IMR-90 (cell line): ENCODE measurements at regions not wholly inside any gene's neighbourhood (a gene's known extent, or its start where the extent isn't known, plus 50 kb on each side); places are given as distances from the start of the nearest gene placed in this dataset.

Experiments used
- ATAC-seq: fragments of 200-7000 bp; cut with Tn5 transposase; 2 replicates; pipeline ENCODE4 v1.9.1; 2020; ENCODE audit warnings: low read depth, mild to moderate bottlenecking, moderate library complexity
- BruUV-seq: library from RNA; stranded (reverse); fragments of 400-500 nt; replicated peaks from 2 replicates; lab custom pipeline; 2021; lab: Mats Ljungman, UMichigan
- CTCF ChIA-PET: fragments of 300-600 bp; formaldehyde crosslinking; extraction: SDS; loops from one replicate; lab custom pipeline; 2021; ENCODE audit warnings: antibody characterized with exemption; lab: Yijun Ruan, JAX
- POLR2A ChIA-PET: fragments of 300-600 bp; sonication (Branson Sonifier 250); formaldehyde crosslinking; loops from one replicate; lab custom pipeline; 2022; ENCODE audit warnings: antibody characterized with exemption; ENCODE audit not compliant: unreplicated experiment; lab: Charles Lee
- DNase-seq: peaks from one replicate; pipeline ENCODE4 v3.0.0; 2013
- H2AFZ ChIP-seq: replicated peaks from 2 replicates; pipeline ENCODE3; 2013; ENCODE audit warnings: low read length, mild to moderate bottlenecking; ENCODE audit not compliant: poor library complexity
- H2AK5ac ChIP-seq: 2 replicates; pipeline ENCODE4 v1.6.1; 2013; ENCODE audit warnings: low read depth, low read length, inconsistent platforms
- H2AK9ac ChIP-seq: replicated peaks from 2 replicates; pipeline ENCODE3; 2013; ENCODE audit warnings: mild to moderate bottlenecking, low read depth, low read length, moderate library complexity; ENCODE audit not compliant: poor library complexity
- H2BK120ac ChIP-seq: 2 replicates; pipeline ENCODE4 v1.6.1; 2013; ENCODE audit warnings: low read depth, low read length, inconsistent platforms
- H2BK15ac ChIP-seq: 3 replicates; pipeline ENCODE4 v1.6.1; 2013; ENCODE audit warnings: low read depth, low read length, inconsistent platforms
- H2BK20ac ChIP-seq: 2 replicates; pipeline ENCODE4 v1.6.1; 2013; ENCODE audit warnings: low read depth, mild to moderate bottlenecking, inconsistent platforms, low read length, moderate library complexity
- H2BK5ac ChIP-seq: 2 replicates; pipeline ENCODE4 v1.6.1; 2013; ENCODE audit warnings: mild to moderate bottlenecking, low read depth, low read length, inconsistent platforms; ENCODE audit not compliant: poor library complexity, severe bottlenecking
- H3K14ac ChIP-seq: replicated peaks from 2 replicates; pipeline ENCODE4 v1.6.1; 2013; ENCODE audit warnings: low read depth, low read length, inconsistent platforms
- H3K18ac ChIP-seq: 2 replicates; pipeline ENCODE4 v1.6.1; 2013; ENCODE audit warnings: low read depth, low read length, control low read depth
- H3K23ac ChIP-seq: 2 replicates; pipeline ENCODE4 v1.6.1; 2013; ENCODE audit warnings: low read depth, low read length, inconsistent platforms
- H3K27ac ChIP-seq: 2 replicates; pipeline ENCODE4 v1.5.1; 2013; ENCODE audit warnings: mild to moderate bottlenecking, control low read depth, low read length; ENCODE audit not compliant: insufficient read depth
- H3K27me3 ChIP-seq: 2 replicates; pipeline ENCODE4 v1.6.1; 2013; ENCODE audit warnings: low read length; ENCODE audit not compliant: control insufficient read depth, insufficient read depth
- H3K36me3 ChIP-seq: 2 replicates; pipeline ENCODE4 v1.6.1; 2013; ENCODE audit warnings: low read length, mixed read lengths; ENCODE audit not compliant: control insufficient read depth, insufficient read depth
- H3K4ac ChIP-seq: 2 replicates; pipeline ENCODE4 v1.6.1; 2013; ENCODE audit warnings: low read depth, low read length, inconsistent platforms
- H3K4me1 ChIP-seq: 2 replicates; pipeline ENCODE4 v1.6.1; 2013; ENCODE audit warnings: low read length, mixed read lengths; ENCODE audit not compliant: control insufficient read depth, insufficient read depth
- H3K4me2 ChIP-seq: 2 replicates; pipeline ENCODE4 v1.6.1; 2013; ENCODE audit warnings: low read depth, mild to moderate bottlenecking, control low read depth, low read length, moderate library complexity
- H3K4me3 ChIP-seq: 2 replicates; pipeline ENCODE4 v1.5.1; 2013; ENCODE audit warnings: low read depth, mild to moderate bottlenecking, control low read depth, low read length, moderate library complexity; ENCODE audit not compliant: insufficient read depth
- H3K56ac ChIP-seq: 2 replicates; pipeline ENCODE4 v1.6.1; 2013; ENCODE audit warnings: low read length, inconsistent platforms; ENCODE audit not compliant: insufficient read depth; ENCODE audit errors: extremely low read depth
- H3K79me1 ChIP-seq, 2 experiments: 2 replicates each; pipeline ENCODE4 v1.6.1; 2013; ENCODE audit warnings: low read length in 2 of 2, inconsistent platforms in 1 of 2, low read depth in 1 of 2
- H3K9ac ChIP-seq: 2 replicates; pipeline ENCODE4 v1.6.1; 2013; ENCODE audit warnings: low read depth, low read length, control low read depth
- H3K9me1 ChIP-seq: 2 replicates; pipeline ENCODE4 v1.6.1; 2013; ENCODE audit warnings: low read length, inconsistent platforms; ENCODE audit not compliant: insufficient read depth
- H3K9me3 ChIP-seq: 2 replicates; pipeline ENCODE4 v1.6.1; 2013; ENCODE audit warnings: low read length; ENCODE audit not compliant: control insufficient read depth, insufficient read depth
- H4K20me1 ChIP-seq: 2 replicates; pipeline ENCODE4 v1.6.1; 2013; ENCODE audit warnings: low read length, inconsistent platforms; ENCODE audit not compliant: insufficient read depth
- H4K5ac ChIP-seq: 2 replicates; pipeline ENCODE4 v1.6.1; 2013; ENCODE audit warnings: mild to moderate bottlenecking, low read depth, low read length, control low read depth
- H4K8ac ChIP-seq, 2 experiments: 2 replicates each; pipeline ENCODE4 v1.6.1; 2013; ENCODE audit warnings: low read depth in 2 of 2, low read length in 2 of 2, control low read depth in 1 of 2, inconsistent platforms in 1 of 2
- H4K91ac ChIP-seq: 2 replicates; pipeline ENCODE4 v1.6.1; 2013; ENCODE audit warnings: low read depth, low read length, inconsistent platforms; ENCODE audit not compliant: insufficient read depth
- CHD1 ChIP-seq: IDR thresholded peaks from 2 replicates; pipeline ENCODE4 v1.6.1; 2012; ENCODE audit warnings: low read depth, low read length, improper control_type of control experiment
- FOS ChIP-seq: fragments of 150-350 bp; IDR thresholded peaks from 2 replicates; pipeline ENCODE4 v1.6.1; 2016; ENCODE audit warnings: low read depth, low read length
- MAZ ChIP-seq: IDR thresholded peaks from 2 replicates; pipeline ENCODE4 v1.6.1; 2012; ENCODE audit warnings: low read depth, mild to moderate bottlenecking, low read length, improper control_type of control experiment, moderate library complexity, borderline replicate concordance
- NFE2L2 ChIP-seq: fragments of 150-350 bp; IDR thresholded peaks from 2 replicates; pipeline ENCODE4 v1.6.1; 2016; ENCODE audit warnings: low read depth, mild to moderate bottlenecking, low read length
- RAD21 ChIP-seq: IDR thresholded peaks from 2 replicates; pipeline ENCODE4 v1.6.1; 2012; ENCODE audit warnings: low read length, improper control_type of control experiment
- RCOR1 ChIP-seq: IDR thresholded peaks from 2 replicates; pipeline ENCODE4 v1.6.1; 2012; ENCODE audit warnings: mild to moderate bottlenecking, low read length, improper control_type of control experiment; ENCODE audit not compliant: insufficient replicate concordance
- WGBS, 2 experiments: methylation state at CpG; one replicate each; pipeline versions ENCODE4 v1.1.5 to v1.1.7; 2013; ENCODE audit warnings: missing lambda C conversion rate in 2 of 2; ENCODE audit not compliant: insufficient read length in 1 of 2; ENCODE audit errors: extremely low coverage in 2 of 2; 5-methylcytosine and 5-hydroxymethylcytosine counted together
- dilution Hi-C: fragments of 300-500 bp; cut with HindIII; formaldehyde crosslinking; loops from one replicate; pipeline ENCODE4 v1.14.3; 2018; ENCODE audit warnings: low sequenced_read_pairs; ENCODE audit not compliant: unreplicated experiment
- in situ Hi-C: fragments of 300-500 bp; cut with MboI; formaldehyde crosslinking; loops from 3 replicates; pipeline ENCODE4 v1.14.3; 2019; ENCODE audit warnings: low sequenced_read_pairs, inconsistent platforms, mixed read lengths
- intact Hi-C: fragments of 100-400 bp; cut with micrococcal nuclease; formaldehyde crosslinking; loops from 2 replicates; pipeline ENCODE4 v1.10.0; 2022
- TF ChIP-seq, protein P1 (sequence below): fragments of 150-350 bp; IDR thresholded peaks from 2 replicates; pipeline ENCODE4 v1.6.1; 2017; ENCODE audit warnings: mild to moderate bottlenecking, antibody characterized with exemption, low read length, low read depth
- TF ChIP-seq, protein P2 (sequence below): fragments of 150-350 bp; IDR thresholded peaks from 2 replicates; pipeline ENCODE4 v1.6.1; 2016; ENCODE audit warnings: low read depth, mild to moderate bottlenecking, low read length, moderate library complexity, borderline replicate concordance

DNA sequence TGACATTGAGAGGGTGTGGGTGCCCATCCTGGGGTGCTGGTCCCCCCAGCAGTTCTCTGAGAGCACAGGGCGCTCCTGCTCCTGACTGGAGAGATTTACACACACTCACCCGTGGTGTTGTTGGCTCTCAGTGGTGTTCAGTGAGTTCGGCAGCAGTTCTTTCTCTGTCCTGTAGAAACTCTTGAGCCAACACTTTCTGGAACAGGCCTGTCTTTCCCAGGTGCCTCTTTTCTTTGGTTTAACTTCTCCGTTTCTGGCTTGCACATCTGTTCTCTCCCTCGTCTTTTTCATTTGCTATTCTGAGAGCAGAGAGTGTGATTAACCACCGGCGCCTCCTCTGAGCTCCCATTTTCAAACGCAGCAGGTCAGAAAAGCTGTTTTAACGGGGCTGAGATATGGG, 284.5 kb downstream of the IRX2 start:
- H3K9ac ChIP-seq, result no peak overlapping the region
- H3K4me2 ChIP-seq, result no peak overlapping the region
- no peaks in the 10 kb centered on the region for H4K20me1 ChIP-seq
- no peak overlapping the region for H4K5ac ChIP-seq
- H2AK9ac ChIP-seq, result no peak overlapping the region
- H3K23ac ChIP-seq, result no peak overlapping the region
- intact Hi-C loops, result no loop called here
- H3K56ac ChIP-seq, result no peak overlapping the region
- no peak overlapping the region for H4K91ac ChIP-seq
- H3K27ac ChIP-seq, result no peak overlapping the region
- no peak overlapping the region for H2BK5ac ChIP-seq
- no peak overlapping the region for H2BK20ac ChIP-seq
- no peaks in the 10 kb centered on the region for H3K36me3 ChIP-seq
- H2AK5ac ChIP-seq, result no peak overlapping the region
- H3K4ac ChIP-seq, result no peak overlapping the region
- H4K8ac ChIP-seq, result no peak overlapping the region
- no peak for DNase-seq
- H3K79me1 ChIP-seq, result no peaks in the 10 kb centered on the region
- no peak for ATAC-seq
- TF ChIP-seq RAD21 (no peak), NFE2L2 (no peak), RCOR1 (no peak), MAZ (no peak), FOS (no peak), CHD1 (no peak)
- TF ChIP-seq, protein P1, sequence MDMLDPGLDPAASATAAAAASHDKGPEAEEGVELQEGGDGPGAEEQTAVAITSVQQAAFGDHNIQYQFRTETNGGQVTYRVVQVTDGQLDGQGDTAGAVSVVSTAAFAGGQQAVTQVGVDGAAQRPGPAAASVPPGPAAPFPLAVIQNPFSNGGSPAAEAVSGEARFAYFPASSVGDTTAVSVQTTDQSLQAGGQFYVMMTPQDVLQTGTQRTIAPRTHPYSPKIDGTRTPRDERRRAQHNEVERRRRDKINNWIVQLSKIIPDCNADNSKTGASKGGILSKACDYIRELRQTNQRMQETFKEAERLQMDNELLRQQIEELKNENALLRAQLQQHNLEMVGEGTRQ, result no peak
- TF ChIP-seq, protein P2, sequence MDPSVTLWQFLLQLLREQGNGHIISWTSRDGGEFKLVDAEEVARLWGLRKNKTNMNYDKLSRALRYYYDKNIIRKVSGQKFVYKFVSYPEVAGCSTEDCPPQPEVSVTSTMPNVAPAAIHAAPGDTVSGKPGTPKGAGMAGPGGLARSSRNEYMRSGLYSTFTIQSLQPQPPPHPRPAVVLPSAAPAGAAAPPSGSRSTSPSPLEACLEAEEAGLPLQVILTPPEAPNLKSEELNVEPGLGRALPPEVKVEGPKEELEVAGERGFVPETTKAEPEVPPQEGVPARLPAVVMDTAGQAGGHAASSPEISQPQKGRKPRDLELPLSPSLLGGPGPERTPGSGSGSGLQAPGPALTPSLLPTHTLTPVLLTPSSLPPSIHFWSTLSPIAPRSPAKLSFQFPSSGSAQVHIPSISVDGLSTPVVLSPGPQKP, result no peak
- H3K27me3 ChIP-seq, result no peaks in the 10 kb centered on the region
- H3K18ac ChIP-seq, result no peak overlapping the region
- H3K4me3 ChIP-seq, result no peak overlapping the region
- POLR2A ChIA-PET, result no interaction called here
- no peak overlapping the region for H2BK120ac ChIP-seq
- H2BK15ac ChIP-seq, result no peak overlapping the region
- no peak overlapping the region for H2AFZ ChIP-seq
- 10% methylated on average over 2 of the region's 9 CpGs; no CpG with 5 or more reads in 1 of the 2 experiments for WGBS, 2 experiments
- no peak overlapping the region for H3K14ac ChIP-seq
- no peaks in the 10 kb centered on the region for H3K4me1 ChIP-seq
- CTCF ChIA-PET, result no interaction called here
- dilution Hi-C loops, result no loop called here
- H3K9me1 ChIP-seq, result no peaks in the 10 kb centered on the region
- in situ Hi-C loops, result no loop called here
- H3K9me3 ChIP-seq, result peaks cover 37% of the 10 kb centered on the region
- no TSS peak for BruUV-seq
